B cell (primary cell): ENCODE measurements at regions not wholly inside any gene's neighbourhood (a gene's known extent, or its start where the extent isn't known, plus 50 kb on each side); places are given as distances from the start of the nearest gene placed in this dataset.

ENCODE experiments used
- CTCF ChIP-seq: fragments of 200-600 bp; IDR thresholded peaks from one replicate; pipeline ENCODE4 v1.8.0; 2022; ENCODE audit warnings: antibody characterized with exemption, mild to moderate bottlenecking
- EZH2 ChIP-seq: IDR thresholded peaks from 2 replicates; pipeline ENCODE4 v1.6.1; 2012; ENCODE audit warnings: borderline replicate concordance, low read depth, mild to moderate bottlenecking, moderate library complexity, low read length; ENCODE audit not compliant: insufficient read depth, poor library complexity, severe bottlenecking

DNA sequence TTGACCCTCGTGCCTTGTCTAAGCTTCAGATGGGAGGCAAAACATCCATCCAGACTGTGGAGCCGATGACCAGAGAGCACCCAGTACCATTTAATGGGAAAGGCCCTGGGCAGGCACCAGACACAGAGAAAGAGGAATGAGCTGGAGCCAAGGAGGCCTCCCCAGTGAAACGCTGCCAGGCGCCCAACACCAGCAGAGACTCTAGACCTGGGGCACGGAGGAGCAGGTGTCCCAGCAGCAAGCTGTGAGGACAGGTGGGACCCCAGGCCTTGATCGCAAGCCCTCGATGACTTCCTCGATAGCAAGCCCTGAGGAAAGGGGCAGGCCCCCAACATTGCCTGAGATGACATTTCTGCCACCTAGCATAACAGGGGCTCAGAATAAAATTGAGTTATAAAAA is 62.2 kb upstream of the SIAH1 start:
- TF ChIP-seq CTCF (no peak), EZH2 (no peak)
